Activated CD4-positive, alpha-beta T cell treated with anti-CD3 and anti-CD28 coated beads, Interleukin-2, Interleukin-6, amounts not matched to agents 100 ng/mL and 50 ng/mL, durations not matched to agents 16 hours and 8 hours (primary cell): ENCODE measurements at regions not wholly inside any gene's neighbourhood (a gene's known extent, or its start where the extent isn't known, plus 50 kb on each side); places are given as distances from the start of the nearest gene placed in this dataset.
"Not testable (repeated sequence)": the region's sequence is repeated elsewhere in the genome, so short reads cannot be mapped to it uniquely, and the experiment has no call there.

Source experiments
- DNase-seq: peaks from one replicate; pipeline ENCODE4 v3.0.0-alpha.2; 2020

- DNase-seq: no peak
These were observed 75.7 kb upstream of the BNIP2 start for GRCh38 chr15:59764775-59765174.

- DNase-seq: no peak
These were observed 73.4 kb upstream of the BNIP2 start for GRCh38 chr15:59762558-59762957.

GRCh38 chr15:59760256-59760655 is 71.1 kb upstream of the BNIP2 start:
- not testable (repeated sequence) for DNase-seq

DNA sequence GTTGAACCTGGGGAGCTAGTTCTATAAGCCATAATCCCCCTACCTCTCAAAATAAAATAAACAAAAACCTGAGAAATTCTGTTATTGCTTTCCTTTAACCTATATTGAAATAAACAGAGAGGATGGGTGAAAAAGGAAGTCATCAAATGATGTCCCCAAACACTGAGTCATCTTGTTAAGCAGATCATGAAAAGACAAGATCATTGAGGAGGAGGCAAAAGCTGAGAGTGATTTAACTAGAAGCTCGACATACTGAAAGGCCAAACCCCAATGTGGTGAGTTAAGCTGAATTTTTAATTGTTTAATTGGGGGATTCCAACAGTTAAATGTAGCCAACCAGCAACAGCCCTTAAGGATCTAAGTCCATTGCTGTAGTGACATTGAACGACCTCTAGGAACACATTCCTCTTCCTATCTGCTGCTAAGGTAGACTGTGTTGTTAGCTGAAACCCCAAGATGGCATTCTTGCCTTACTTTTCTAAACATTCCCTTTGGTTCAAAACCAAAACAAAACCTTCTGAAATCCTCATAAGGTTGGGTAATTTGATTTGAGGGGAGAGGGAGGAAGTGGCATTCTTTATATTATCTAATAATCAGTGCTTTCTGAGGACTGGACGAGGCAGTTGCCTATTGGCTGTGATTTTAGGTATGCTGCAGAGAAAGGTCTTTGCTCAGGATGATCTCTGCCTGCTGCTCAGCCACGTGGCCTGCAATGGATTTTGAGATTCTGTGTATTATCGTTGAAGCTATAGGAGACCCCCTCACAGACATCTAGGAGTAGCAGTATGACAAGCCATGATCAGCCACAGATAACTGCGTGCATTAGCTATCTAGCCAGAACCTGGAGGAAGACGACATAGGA is 62.7 kb upstream of the BNIP2 start:
- peak; percentile 19 for DNase-seq

GRCh38 chr15:59746777-59747176 is 57.7 kb upstream of the BNIP2 start:
- DNase-seq: no peak

GRCh38 chr15:59741274-59741906 is 52.3 kb upstream of the BNIP2 start:
- peak; percentile 3 for DNase-seq

- no peak for DNase-seq
These were observed 50.6 kb upstream of the BNIP2 start for GRCh38 chr15:59739557-59740186.
